HS-5 (cell line): ENCODE measurements at regions not wholly inside any gene's neighbourhood (a gene's known extent, or its start where the extent isn't known, plus 50 kb on each side); places are given as distances from the start of the nearest gene placed in this dataset.

ENCODE experiments used
- DNase-seq: peaks from one replicate; pipeline ENCODE4 v3.0.0-alpha.2; 2012; ENCODE audit warnings: low read depth

GRCh38 chr1:57860931-57861565 is 437.2 kb upstream of the DAB1 start:
- no peak for DNase-seq

GRCh38 chr1:57860325-57860724 is 436.5 kb upstream of the DAB1 start:
- DNase-seq, result no peak

GRCh38 chr1:57858740-57859139 is 434.9 kb upstream of the DAB1 start:
- DNase-seq, result no peak

GRCh38 chr1:57857809-57858208 is 433.9 kb upstream of the DAB1 start:
- DNase-seq, result no peak

- no peak for DNase-seq
Measured at GRCh38 chr1:57854436-57854835, 430.6 kb upstream of the DAB1 start.

- no peak for DNase-seq
Measured at GRCh38 chr1:57850176-57850940, 426.5 kb upstream of the DAB1 start.

- no peak for DNase-seq
Measured at GRCh38 chr1:57848406-57848805, 424.5 kb upstream of the DAB1 start.

GRCh38 chr1:57845041-57845440 is 421.2 kb upstream of the DAB1 start:
- no peak for DNase-seq

- no peak for DNase-seq
Measured at GRCh38 chr1:57844382-57844980, 420.6 kb upstream of the DAB1 start.

GRCh38 chr1:57843760-57844159 is 419.9 kb upstream of the DAB1 start:
- peak; percentile 55 for DNase-seq

GRCh38 chr1:57839526-57839925 is 415.7 kb upstream of the DAB1 start:
- DNase-seq, result no peak

GRCh38 chr1:57839067-57839466 is 415.2 kb upstream of the DAB1 start:
- no peak for DNase-seq

- DNase-seq, result no peak
Measured at GRCh38 chr1:57835620-57836019, 411.8 kb upstream of the DAB1 start.

GRCh38 chr1:57833296-57833695 is 409.4 kb upstream of the DAB1 start:
- DNase-seq, result no peak

GRCh38 chr1:57832612-57833011 is 408.8 kb upstream of the DAB1 start:
- no peak for DNase-seq

GRCh38 chr1:57831624-57832023 is 407.8 kb upstream of the DAB1 start:
- DNase-seq, result peak; percentile 49

GRCh38 chr1:57826535-57826934 is 402.7 kb upstream of the DAB1 start:
- no peak for DNase-seq

- DNase-seq, result no peak
Measured at GRCh38 chr1:57824535-57824934, 400.7 kb upstream of the DAB1 start.

GRCh38 chr1:57820356-57821095 is 396.7 kb upstream of the DAB1 start:
- DNase-seq, result no peak

GRCh38 chr1:57819893-57820292 is 396.0 kb upstream of the DAB1 start:
- DNase-seq, result no peak

- no peak for DNase-seq
Measured at GRCh38 chr1:57803586-57803985, 379.7 kb upstream of the DAB1 start.

- DNase-seq, result no peak
Measured at GRCh38 chr1:57800376-57800775, 376.5 kb upstream of the DAB1 start.
